H9 (cell line): ENCODE measurements at regions not wholly inside any gene's neighbourhood (a gene's known extent, or its start where the extent isn't known, plus 50 kb on each side); places are given as distances from the start of the nearest gene placed in this dataset.
A peak's percentile ranks its signal among the peaks of the same experiment; 100 is the strongest.
"Not testable (repeated sequence)": the region's sequence is repeated elsewhere in the genome, so short reads cannot be mapped to it uniquely, and the experiment has no call there.

Experiments
- DNase-seq: peaks from one replicate; pipeline ENCODE4 v3.0.0-alpha.2; 2017
- H2AFZ ChIP-seq: one replicate; pipeline ENCODE4 v1.6.1; 2013; ENCODE audit warnings: mild to moderate bottlenecking, low read length, control low read depth, moderate library complexity
- H2AK5ac ChIP-seq: 2 replicates; pipeline ENCODE4 v1.6.1; 2013; ENCODE audit warnings: low read length, control low read depth, mixed read lengths; ENCODE audit not compliant: insufficient read length
- H2BK120ac ChIP-seq: one replicate; pipeline ENCODE4 v1.6.1; 2013; ENCODE audit warnings: low read depth, mild to moderate bottlenecking, low read length, control low read depth, inconsistent platforms; ENCODE audit not compliant: poor library complexity, severe bottlenecking
- H2BK12ac ChIP-seq: 2 replicates; pipeline ENCODE4 v1.6.1; 2013; ENCODE audit warnings: low read length, control low read depth, mixed read lengths, low read depth; ENCODE audit not compliant: insufficient read length
- H2BK15ac ChIP-seq: 2 replicates; pipeline ENCODE4 v1.6.1; 2013; ENCODE audit warnings: low read depth, low read length, control low read depth
- H2BK20ac ChIP-seq: one replicate; pipeline ENCODE4 v1.6.1; 2013; ENCODE audit warnings: low read depth, mild to moderate bottlenecking, low read length, control low read depth, inconsistent platforms; ENCODE audit not compliant: poor library complexity, severe bottlenecking
- H2BK5ac ChIP-seq: 2 replicates; pipeline ENCODE4 v1.6.1; 2013; ENCODE audit warnings: low read length, control low read depth, mixed read lengths; ENCODE audit not compliant: insufficient read length
- H3K14ac ChIP-seq: 2 replicates; pipeline ENCODE4 v1.6.1; 2013; ENCODE audit warnings: low read length, control low read depth; ENCODE audit not compliant: insufficient read depth
- H3K18ac ChIP-seq: 2 replicates; pipeline ENCODE4 v1.6.1; 2013; ENCODE audit warnings: low read depth, mild to moderate bottlenecking, mixed read lengths, low read length, control low read depth; ENCODE audit not compliant: insufficient read length
- H3K23ac ChIP-seq: 2 replicates; pipeline ENCODE4 v1.6.1; 2013; ENCODE audit warnings: low read length, control low read depth, mixed read lengths, low read depth; ENCODE audit not compliant: insufficient read length
- H3K23me2 ChIP-seq: 2 replicates; pipeline ENCODE4 v1.6.1; 2013; ENCODE audit warnings: low read depth, mild to moderate bottlenecking, mixed read lengths, low read length, control low read depth; ENCODE audit not compliant: insufficient read length, poor library complexity, severe bottlenecking
- H3K27ac ChIP-seq: 2 replicates; pipeline ENCODE4 v1.5.1; 2013; ENCODE audit warnings: low read length, control low read depth, mixed read lengths, low read depth; ENCODE audit not compliant: insufficient read length
- H3K27me3 ChIP-seq: 2 replicates; pipeline ENCODE4 v1.6.1; 2013; ENCODE audit warnings: low read length, control low read depth, inconsistent platforms; ENCODE audit not compliant: insufficient read depth
- H3K4ac ChIP-seq: 2 replicates; pipeline ENCODE4 v1.6.1; 2013; ENCODE audit warnings: low read depth, mild to moderate bottlenecking, control low read depth, inconsistent platforms, low read length, moderate library complexity
- H3K4me1 ChIP-seq: 2 replicates; pipeline ENCODE4 v1.6.1; 2013; ENCODE audit warnings: low read length, control low read depth, inconsistent platforms; ENCODE audit not compliant: insufficient read depth
- H3K4me2 ChIP-seq: 2 replicates; pipeline ENCODE4 v1.6.1; 2013; ENCODE audit warnings: low read length, control low read depth, mixed read lengths; ENCODE audit not compliant: insufficient read length, insufficient read depth
- H3K56ac ChIP-seq: 2 replicates; pipeline ENCODE4 v1.6.1; 2013; ENCODE audit warnings: low read depth, mild to moderate bottlenecking, mixed read lengths, low read length, control low read depth; ENCODE audit not compliant: insufficient read length
- H3K79me1 ChIP-seq: 2 replicates; pipeline ENCODE4 v1.6.1; 2013; ENCODE audit warnings: low read depth, mild to moderate bottlenecking, moderate library complexity, low read length, control low read depth, inconsistent platforms; ENCODE audit not compliant: insufficient read depth, poor library complexity, severe bottlenecking
- H3K79me2 ChIP-seq: 2 replicates; pipeline ENCODE4 v1.6.1; 2013; ENCODE audit warnings: low read length, control low read depth, inconsistent platforms; ENCODE audit not compliant: insufficient read depth
- H3K9ac ChIP-seq: 2 replicates; pipeline ENCODE4 v1.6.1; 2013; ENCODE audit warnings: low read length, control low read depth, mixed read lengths; ENCODE audit not compliant: insufficient read length; ENCODE audit errors: extremely low read depth
- H3K9me3 ChIP-seq: one replicate; pipeline ENCODE4 v1.6.1; 2013; ENCODE audit warnings: low read depth, low read length, inconsistent platforms; ENCODE audit not compliant: control insufficient read depth
- H3T11ph ChIP-seq: one replicate; pipeline ENCODE4 v1.6.1; 2013; ENCODE audit warnings: mild to moderate bottlenecking, low read length, control low read depth, inconsistent platforms
- H4K20me1 ChIP-seq: one replicate; pipeline ENCODE4 v1.6.1; 2013; ENCODE audit not compliant: control insufficient read depth, insufficient read length, insufficient read depth
- H4K5ac ChIP-seq: 2 replicates; pipeline ENCODE4 v1.6.1; 2013; ENCODE audit warnings: low read depth, mild to moderate bottlenecking, mixed read lengths, low read length, control low read depth; ENCODE audit not compliant: insufficient read length
- H4K8ac ChIP-seq: replicated peaks from 2 replicates; pipeline ENCODE4 v1.6.1; 2013; ENCODE audit warnings: low read length, control low read depth, mixed read lengths, low read depth; ENCODE audit not compliant: insufficient read length
- H4K91ac ChIP-seq: 2 replicates; pipeline ENCODE4 v1.6.1; 2013; ENCODE audit warnings: low read depth, mild to moderate bottlenecking, moderate library complexity, mixed read lengths, low read length, control low read depth; ENCODE audit not compliant: insufficient read length
- H3K27ac Mint-ChIP-seq, 3 experiments: 2 replicates in 2 of 3; 3 replicates in 1 of 3; pipeline ENCODE4 v1.8.0; 2020 to 2021; ENCODE audit warnings: mixed read lengths in 3 of 3, mild to moderate bottlenecking in 1 of 3, moderate library complexity in 1 of 3
- H3K27me3 Mint-ChIP-seq: 2 replicates; pipeline ENCODE4 v1.8.0; 2021; ENCODE audit warnings: low read depth, mild to moderate bottlenecking, moderate library complexity, mixed read lengths
- H3K36me3 Mint-ChIP-seq, 3 experiments: 2 replicates in 2 of 3; 3 replicates in 1 of 3; pipeline ENCODE4 v1.8.0; 2020 to 2021; ENCODE audit warnings: low read depth in 3 of 3, mixed read lengths in 3 of 3; ENCODE audit not compliant: insufficient read depth in 1 of 3
- H3K4me1 Mint-ChIP-seq, 2 experiments: 2 replicates each; pipeline ENCODE4 v1.8.0; 2020; ENCODE audit warnings: mixed read lengths in 2 of 2
- H3K4me3 Mint-ChIP-seq, 2 experiments: 2 replicates in 1 of 2; 3 replicates in 1 of 2; pipeline ENCODE4 v1.8.0; 2020 to 2021; ENCODE audit warnings: mild to moderate bottlenecking in 2 of 2, mixed read lengths in 2 of 2, moderate library complexity in 1 of 2
- H3K9me3 Mint-ChIP-seq, 2 experiments: 2 replicates in 1 of 2; 3 replicates in 1 of 2; pipeline ENCODE4 v1.8.0; 2020; ENCODE audit warnings: mild to moderate bottlenecking in 2 of 2, mixed read lengths in 2 of 2, moderate library complexity in 1 of 2
- CTCF ChIP-seq: fragments of 200-600 bp; sonication (generic); conservative IDR thresholded peaks from 3 replicates; pipeline ENCODE4 v1.8.0; 2021; ENCODE audit warnings: antibody characterized with exemption, mild to moderate bottlenecking
- WGBS: extraction: QIAGEN DNeasy Blood & Tissue Kit; methylation state at CpG from one replicate; pipeline ENCODE4 v1.1.7; 2013; ENCODE audit warnings: missing lambda C conversion rate, low lambda C conversion rate, mixed read lengths; ENCODE audit not compliant: insufficient read length; ENCODE audit errors: extremely low coverage; 5-methylcytosine and 5-hydroxymethylcytosine counted together

DNA sequence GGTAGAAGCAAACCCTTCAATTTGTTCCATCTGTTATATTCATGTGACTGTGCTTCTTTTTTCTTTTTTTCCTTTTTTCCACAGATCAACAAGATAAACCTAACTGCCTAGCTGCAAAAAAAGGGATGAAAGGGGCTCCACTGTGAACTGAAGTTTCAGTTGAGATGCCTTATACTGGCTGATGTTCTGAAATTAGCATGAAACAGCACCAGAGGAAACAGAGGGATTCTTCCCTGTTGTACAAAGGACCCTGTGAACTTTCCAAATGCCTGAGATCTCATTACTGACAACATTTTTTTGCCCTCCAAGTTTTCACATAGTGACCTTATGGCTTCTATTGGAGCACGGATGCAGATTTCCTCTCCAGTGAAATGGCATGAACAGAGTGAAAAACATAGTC lies 302.7 kb upstream of the TFAP2D start:
- peak overlapping the region in 2 of 3 experiments; percentile 1 to 21; a peak in 2 of 7 replicates for H3K27ac Mint-ChIP-seq
- H3K4me3 Mint-ChIP-seq = no peak overlapping the region
- peaks cover 8% of the 10 kb centered on the region in 2 experiments for H3K4me1 Mint-ChIP-seq
- Histone ChIP-seq H3K27ac (no peak overlapping the region), H4K91ac (no peak overlapping the region), H3K18ac (no peak overlapping the region), H2BK15ac (no peak overlapping the region), H3K79me1 (no peaks in the 10 kb centered on the region), H4K20me1 (no peaks in the 10 kb centered on the region), H2BK120ac (no peak overlapping the region), H3K23ac (no peak overlapping the region), H3K56ac (no peak overlapping the region), H3K4me1 (no peaks in the 10 kb centered on the region), H2BK5ac (no peak overlapping the region), H3K9me3 (no peaks in the 10 kb centered on the region), H4K5ac (no peak overlapping the region), H2AFZ (no peak overlapping the region), H3K4me2 (no peak overlapping the region), H4K8ac (no peak overlapping the region), H3K14ac (no peak overlapping the region), H2BK12ac (no peak overlapping the region), H3K23me2 (no peaks in the 10 kb centered on the region), H3K4ac (no peak overlapping the region), H3K27me3 (no peaks in the 10 kb centered on the region), H3T11ph (no peak overlapping the region), H3K79me2 (no peaks in the 10 kb centered on the region), H2BK20ac (no peak overlapping the region), H3K9ac (no peak overlapping the region), H2AK5ac (no peak overlapping the region)
- no peak for DNase-seq
- H3K27me3 Mint-ChIP-seq = no peaks in the 10 kb centered on the region
- TF ChIP-seq CTCF = no peak
- no CpG with 5 or more reads among the region's 1 CpG for WGBS
- no peaks in the 10 kb centered on the region for H3K36me3 Mint-ChIP-seq
- no peaks in the 10 kb centered on the region for H3K9me3 Mint-ChIP-seq

- not testable (repeated sequence) for H2BK120ac ChIP-seq, H2BK5ac ChIP-seq
Observed at GRCh38 chr6:50421041-50421440, 292.3 kb upstream of the TFAP2D start.

More at GRCh38 chr6:50421041-50421440, 292.3 kb upstream of the TFAP2D start:
- H4K8ac ChIP-seq, H3K4ac ChIP-seq, DNase-seq, H2AFZ ChIP-seq, H2BK12ac ChIP-seq, H3K27me3 ChIP-seq, H3K79me2 ChIP-seq, H3K27ac ChIP-seq, H3K79me1 ChIP-seq, H3K9me3 ChIP-seq, H3K14ac ChIP-seq, H3K36me3 Mint-ChIP-seq, H4K5ac ChIP-seq, H3K27me3 Mint-ChIP-seq, H2BK15ac ChIP-seq, H3K23me2 ChIP-seq, H3K9ac ChIP-seq, H2BK20ac ChIP-seq, H4K91ac ChIP-seq, H3K4me1 ChIP-seq, H3K4me1 Mint-ChIP-seq, H3K23ac ChIP-seq, H3K18ac ChIP-seq, H3K56ac ChIP-seq, H3K4me2 ChIP-seq, H4K20me1 ChIP-seq, H2AK5ac ChIP-seq, H3K4me3 Mint-ChIP-seq, H3K9me3 Mint-ChIP-seq, H3T11ph ChIP-seq: not testable (repeated sequence)
- H3K27ac Mint-ChIP-seq = peak overlapping the region in 1 of 3 experiments; percentile 89; a peak in 1 of 7 replicates
- WGBS = no CpG with 5 or more reads among the region's 8 CpGs
